AG09319 (cell line): ENCODE measurements at regions not wholly inside any gene's neighbourhood (a gene's known extent, or its start where the extent isn't known, plus 50 kb on each side); places are given as distances from the start of the nearest gene placed in this dataset.

ENCODE experiments used
- DNase-seq: peaks from one replicate; pipeline ENCODE4 v3.0.0-alpha.2; 2010; ENCODE audit warnings: low read depth; ENCODE audit errors: extremely low read depth
- TF ChIP-seq, protein P1 (sequence below): IDR thresholded peaks from 2 replicates; pipeline ENCODE4 v1.5.1; 2011; ENCODE audit warnings: low read depth, mild to moderate bottlenecking, inconsistent platforms, low read length, moderate library complexity

DNA sequence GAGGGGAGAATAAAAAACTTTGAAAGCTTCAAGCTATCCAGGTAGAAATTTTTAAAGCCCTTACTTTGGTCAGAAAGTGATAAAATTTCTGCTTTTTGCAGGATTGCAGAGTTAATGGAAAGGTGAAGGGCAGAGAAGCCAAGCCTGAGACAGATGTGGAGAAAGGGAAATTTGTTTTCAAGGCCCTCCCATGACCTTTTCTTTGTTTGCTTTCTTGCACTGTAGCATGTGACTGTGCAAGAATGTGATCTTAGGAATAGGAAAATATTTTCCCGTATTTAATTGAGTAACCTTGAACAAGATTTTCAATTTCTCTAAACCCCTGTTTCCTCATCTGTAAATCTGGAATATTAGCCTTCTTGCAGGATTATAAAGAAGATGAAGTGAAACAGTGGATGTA, 307.2 kb downstream of the PPARGC1A start:
- TF ChIP-seq, protein P1, sequence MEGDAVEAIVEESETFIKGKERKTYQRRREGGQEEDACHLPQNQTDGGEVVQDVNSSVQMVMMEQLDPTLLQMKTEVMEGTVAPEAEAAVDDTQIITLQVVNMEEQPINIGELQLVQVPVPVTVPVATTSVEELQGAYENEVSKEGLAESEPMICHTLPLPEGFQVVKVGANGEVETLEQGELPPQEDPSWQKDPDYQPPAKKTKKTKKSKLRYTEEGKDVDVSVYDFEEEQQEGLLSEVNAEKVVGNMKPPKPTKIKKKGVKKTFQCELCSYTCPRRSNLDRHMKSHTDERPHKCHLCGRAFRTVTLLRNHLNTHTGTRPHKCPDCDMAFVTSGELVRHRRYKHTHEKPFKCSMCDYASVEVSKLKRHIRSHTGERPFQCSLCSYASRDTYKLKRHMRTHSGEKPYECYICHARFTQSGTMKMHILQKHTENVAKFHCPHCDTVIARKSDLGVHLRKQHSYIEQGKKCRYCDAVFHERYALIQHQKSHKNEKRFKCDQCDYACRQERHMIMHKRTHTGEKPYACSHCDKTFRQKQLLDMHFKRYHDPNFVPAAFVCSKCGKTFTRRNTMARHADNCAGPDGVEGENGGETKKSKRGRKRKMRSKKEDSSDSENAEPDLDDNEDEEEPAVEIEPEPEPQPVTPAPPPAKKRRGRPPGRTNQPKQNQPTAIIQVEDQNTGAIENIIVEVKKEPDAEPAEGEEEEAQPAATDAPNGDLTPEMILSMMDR, result no peak
- DNase-seq, result no peak

GRCh38 chr4:23579166-23579565, 310.7 kb downstream of the PPARGC1A start:
- TF ChIP-seq, protein P1, result no peak
- DNase-seq, result no peak

- no peak for DNase-seq
- TF ChIP-seq, protein P1, result no peak
Observed at GRCh38 chr4:23577398-23577797, 312.4 kb downstream of the PPARGC1A start.

GRCh38 chr4:23572382-23572781, 317.5 kb downstream of the PPARGC1A start:
- DNase-seq, result no peak

GRCh38 chr4:23567338-23567737, 322.5 kb downstream of the PPARGC1A start:
- TF ChIP-seq, protein P1, result no peak
- DNase-seq, result no peak

More at GRCh38 chr4:23572382-23572781, 317.5 kb downstream of the PPARGC1A start:
- TF ChIP-seq, protein P1, result no peak

DNA sequence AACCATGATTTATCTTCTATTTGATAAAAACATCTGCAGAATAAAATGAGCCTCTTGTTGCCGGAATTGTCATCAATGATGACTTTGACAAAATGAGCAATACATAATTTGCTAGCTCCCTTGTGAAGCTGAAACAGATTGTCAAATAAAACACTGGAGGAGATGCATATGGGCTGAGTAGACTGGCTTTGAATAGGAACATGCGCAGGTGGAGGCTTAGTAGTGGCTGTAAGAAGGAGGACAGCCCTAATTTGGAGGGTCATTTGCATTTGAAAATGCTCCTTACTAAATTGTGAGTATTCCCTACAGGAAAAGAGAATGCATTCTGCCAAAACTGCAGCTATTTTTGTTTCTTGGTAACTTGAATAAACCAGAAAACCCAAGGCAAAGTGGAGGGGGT, 329.1 kb downstream of the PPARGC1A start:
- DNase-seq, result no peak
- TF ChIP-seq, protein P1, result no peak

GRCh38 chr4:23558101-23558500, 331.7 kb downstream of the PPARGC1A start:
- no peak for DNase-seq
- TF ChIP-seq, protein P1, result no peak
